IPS DF 4.7 (cell line): ENCODE measurements at regions not wholly inside any gene's neighbourhood (a gene's known extent, or its start where the extent isn't known, plus 50 kb on each side); places are given as distances from the start of the nearest gene placed in this dataset.

Experiments used
- DNase-seq: peaks from one replicate; pipeline ENCODE4 v3.0.0-alpha.2; 2013; ENCODE audit warnings: low spot score; ENCODE audit errors: extremely low read depth

- no peak for DNase-seq
These were observed 93.6 kb downstream of the PRLHR start for GRCh38 chr10:118501637-118502440.

GRCh38 chr10:118501171-118501570 is 94.3 kb downstream of the PRLHR start:
- no peak for DNase-seq

- no peak for DNase-seq
These were observed 94.9 kb downstream of the PRLHR start for GRCh38 chr10:118500477-118501104.

- DNase-seq = no peak
These were observed 96.3 kb downstream of the PRLHR start for GRCh38 chr10:118499186-118499585.

- no peak for DNase-seq
These were observed 96.8 kb downstream of the PRLHR start for GRCh38 chr10:118498623-118499022.

GRCh38 chr10:118497227-118497626 is 98.2 kb downstream of the PRLHR start:
- no peak for DNase-seq

- DNase-seq = no peak
These were observed 98.9 kb downstream of the PRLHR start for GRCh38 chr10:118496525-118496924.

GRCh38 chr10:118495499-118495898 is 99.9 kb downstream of the PRLHR start:
- DNase-seq = no peak

- DNase-seq = no peak
These were observed 104.4 kb downstream of the PRLHR start for GRCh38 chr10:118491055-118491454.

GRCh38 chr10:118488710-118489497 is 106.5 kb downstream of the PRLHR start:
- DNase-seq = no peak

GRCh38 chr10:118485641-118486040 is 109.8 kb downstream of the PRLHR start:
- no peak for DNase-seq

- DNase-seq = no peak
These were observed 111.1 kb downstream of the PRLHR start for GRCh38 chr10:118484152-118484871.

- no peak for DNase-seq
These were observed 112.0 kb downstream of the PRLHR start for GRCh38 chr10:118483496-118483895.

GRCh38 chr10:118482393-118483331 is 112.8 kb downstream of the PRLHR start:
- DNase-seq = no peak

GRCh38 chr10:118481871-118482270 is 113.6 kb downstream of the PRLHR start:
- no peak for DNase-seq

GRCh38 chr10:118475214-118475613 is 120.2 kb downstream of the PRLHR start:
- no peak for DNase-seq

- no peak for DNase-seq
These were observed 121.3 kb downstream of the PRLHR start for GRCh38 chr10:118474111-118474510.

- DNase-seq = no peak
These were observed 122.0 kb downstream of the PRLHR start for GRCh38 chr10:118473305-118473960.

GRCh38 chr10:118472415-118473304 is 122.8 kb downstream of the PRLHR start:
- DNase-seq = no peak
